Tibial nerve (tissue), 4 donors: ENCODE measurements at regions not wholly inside any gene's neighbourhood (a gene's known extent, or its start where the extent isn't known, plus 50 kb on each side); places are given as distances from the start of the nearest gene placed in this dataset.

Experiments used
- CTCF ChIP-seq, 5 experiments: fragments of 200-600 bp in 3 of 5; fragments of 450-650 bp in 2 of 5; sonication (generic) in 3 of 5; IDR thresholded peaks; one replicate each; pipeline ENCODE4 v1.5.1; 2016 to 2019; ENCODE audit warnings: antibody characterized with exemption in 5 of 5, mild to moderate bottlenecking in 3 of 5, moderate library complexity in 2 of 5
- EP300 ChIP-seq, 2 donors: sonication (generic); formaldehyde crosslinking; IDR thresholded peaks; one replicate each; pipeline ENCODE4 v1.6.1; 2017; ENCODE audit warnings: antibody characterized with exemption in 2 of 2, mild to moderate bottlenecking in 1 of 2
- POLR2A ChIP-seq, 2 donors: fragments of 450-650 bp; IDR thresholded peaks; one replicate each; pipeline ENCODE4 v1.6.1; 2017; ENCODE audit warnings: antibody characterized with exemption in 2 of 2, mild to moderate bottlenecking in 2 of 2, moderate library complexity in 2 of 2

DNA sequence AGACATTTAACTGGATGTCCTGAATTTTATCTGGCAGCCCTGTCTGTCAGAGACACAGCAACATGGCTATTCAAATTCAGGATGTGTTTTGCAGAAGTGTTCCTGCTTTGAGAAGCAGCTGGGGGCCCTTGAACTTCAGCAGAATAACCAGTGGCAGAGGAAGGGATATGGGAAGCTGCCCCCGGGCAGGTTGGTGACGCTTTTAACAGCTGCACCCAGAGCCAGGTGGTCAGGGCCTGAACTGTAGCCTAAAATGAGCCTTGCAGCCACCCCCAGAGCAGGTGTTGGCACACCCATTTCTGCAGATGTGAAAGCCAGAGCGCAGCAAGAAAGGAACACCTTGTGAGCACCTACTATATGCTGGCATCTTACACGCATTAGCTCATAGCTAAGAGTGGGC is 128.7 kb upstream of the BOD1 start:
- TF ChIP-seq POLR2A (IDR thresholded peaks at IDR 0.05) = no peak
- no peak for TF ChIP-seq CTCF (IDR thresholded peaks at IDR 0.05)
- no peak for TF ChIP-seq EP300 (IDR thresholded peaks at IDR 0.05)
